IMR-90 (cell line): ENCODE measurements at regions not wholly inside any gene's neighbourhood (a gene's known extent, or its start where the extent isn't known, plus 50 kb on each side); places are given as distances from the start of the nearest gene placed in this dataset.

Experiments
- ATAC-seq: fragments of 200-7000 bp; cut with Tn5 transposase; 2 replicates; pipeline ENCODE4 v1.9.1; 2020; ENCODE audit warnings: low read depth, mild to moderate bottlenecking, moderate library complexity
- BruUV-seq: library from RNA; stranded (reverse); fragments of 400-500 nt; replicated peaks from 2 replicates; lab custom pipeline; 2021; lab: Mats Ljungman, UMichigan
- CTCF ChIA-PET: fragments of 300-600 bp; formaldehyde crosslinking; extraction: SDS; loops from one replicate; lab custom pipeline; 2021; ENCODE audit warnings: antibody characterized with exemption; lab: Yijun Ruan, JAX
- POLR2A ChIA-PET: fragments of 300-600 bp; sonication (Branson Sonifier 250); formaldehyde crosslinking; loops from one replicate; lab custom pipeline; 2022; ENCODE audit warnings: antibody characterized with exemption; ENCODE audit not compliant: unreplicated experiment; lab: Charles Lee
- DNase-seq: peaks from one replicate; pipeline ENCODE4 v3.0.0; 2013
- H2AFZ ChIP-seq: replicated peaks from 2 replicates; pipeline ENCODE3; 2013; ENCODE audit warnings: low read length, mild to moderate bottlenecking; ENCODE audit not compliant: poor library complexity
- H2AK5ac ChIP-seq: 2 replicates; pipeline ENCODE4 v1.6.1; 2013; ENCODE audit warnings: low read depth, low read length, inconsistent platforms
- H2AK9ac ChIP-seq: replicated peaks from 2 replicates; pipeline ENCODE3; 2013; ENCODE audit warnings: mild to moderate bottlenecking, low read depth, low read length, moderate library complexity; ENCODE audit not compliant: poor library complexity
- H2BK120ac ChIP-seq: 2 replicates; pipeline ENCODE4 v1.6.1; 2013; ENCODE audit warnings: low read depth, low read length, inconsistent platforms
- H2BK15ac ChIP-seq: 3 replicates; pipeline ENCODE4 v1.6.1; 2013; ENCODE audit warnings: low read depth, low read length, inconsistent platforms
- H2BK20ac ChIP-seq: 2 replicates; pipeline ENCODE4 v1.6.1; 2013; ENCODE audit warnings: low read depth, mild to moderate bottlenecking, inconsistent platforms, low read length, moderate library complexity
- H2BK5ac ChIP-seq: 2 replicates; pipeline ENCODE4 v1.6.1; 2013; ENCODE audit warnings: mild to moderate bottlenecking, low read depth, low read length, inconsistent platforms; ENCODE audit not compliant: poor library complexity, severe bottlenecking
- H3K14ac ChIP-seq: replicated peaks from 2 replicates; pipeline ENCODE4 v1.6.1; 2013; ENCODE audit warnings: low read depth, low read length, inconsistent platforms
- H3K18ac ChIP-seq: 2 replicates; pipeline ENCODE4 v1.6.1; 2013; ENCODE audit warnings: low read depth, low read length, control low read depth
- H3K23ac ChIP-seq: 2 replicates; pipeline ENCODE4 v1.6.1; 2013; ENCODE audit warnings: low read depth, low read length, inconsistent platforms
- H3K27ac ChIP-seq: 2 replicates; pipeline ENCODE4 v1.5.1; 2013; ENCODE audit warnings: mild to moderate bottlenecking, control low read depth, low read length; ENCODE audit not compliant: insufficient read depth
- H3K27me3 ChIP-seq: 2 replicates; pipeline ENCODE4 v1.6.1; 2013; ENCODE audit warnings: low read length; ENCODE audit not compliant: control insufficient read depth, insufficient read depth
- H3K36me3 ChIP-seq: 2 replicates; pipeline ENCODE4 v1.6.1; 2013; ENCODE audit warnings: low read length, mixed read lengths; ENCODE audit not compliant: control insufficient read depth, insufficient read depth
- H3K4ac ChIP-seq: 2 replicates; pipeline ENCODE4 v1.6.1; 2013; ENCODE audit warnings: low read depth, low read length, inconsistent platforms
- H3K4me1 ChIP-seq: 2 replicates; pipeline ENCODE4 v1.6.1; 2013; ENCODE audit warnings: low read length, mixed read lengths; ENCODE audit not compliant: control insufficient read depth, insufficient read depth
- H3K4me2 ChIP-seq: 2 replicates; pipeline ENCODE4 v1.6.1; 2013; ENCODE audit warnings: low read depth, mild to moderate bottlenecking, control low read depth, low read length, moderate library complexity
- H3K4me3 ChIP-seq: 2 replicates; pipeline ENCODE4 v1.5.1; 2013; ENCODE audit warnings: low read depth, mild to moderate bottlenecking, control low read depth, low read length, moderate library complexity; ENCODE audit not compliant: insufficient read depth
- H3K56ac ChIP-seq: 2 replicates; pipeline ENCODE4 v1.6.1; 2013; ENCODE audit warnings: low read length, inconsistent platforms; ENCODE audit not compliant: insufficient read depth; ENCODE audit errors: extremely low read depth
- H3K79me1 ChIP-seq, 2 experiments: 2 replicates each; pipeline ENCODE4 v1.6.1; 2013; ENCODE audit warnings: low read length in 2 of 2, inconsistent platforms in 1 of 2, low read depth in 1 of 2
- H3K9ac ChIP-seq: 2 replicates; pipeline ENCODE4 v1.6.1; 2013; ENCODE audit warnings: low read depth, low read length, control low read depth
- H3K9me1 ChIP-seq: 2 replicates; pipeline ENCODE4 v1.6.1; 2013; ENCODE audit warnings: low read length, inconsistent platforms; ENCODE audit not compliant: insufficient read depth
- H3K9me3 ChIP-seq: 2 replicates; pipeline ENCODE4 v1.6.1; 2013; ENCODE audit warnings: low read length; ENCODE audit not compliant: control insufficient read depth, insufficient read depth
- H4K20me1 ChIP-seq: 2 replicates; pipeline ENCODE4 v1.6.1; 2013; ENCODE audit warnings: low read length, inconsistent platforms; ENCODE audit not compliant: insufficient read depth
- H4K5ac ChIP-seq: 2 replicates; pipeline ENCODE4 v1.6.1; 2013; ENCODE audit warnings: mild to moderate bottlenecking, low read depth, low read length, control low read depth
- H4K8ac ChIP-seq, 2 experiments: 2 replicates each; pipeline ENCODE4 v1.6.1; 2013; ENCODE audit warnings: low read depth in 2 of 2, low read length in 2 of 2, control low read depth in 1 of 2, inconsistent platforms in 1 of 2
- H4K91ac ChIP-seq: 2 replicates; pipeline ENCODE4 v1.6.1; 2013; ENCODE audit warnings: low read depth, low read length, inconsistent platforms; ENCODE audit not compliant: insufficient read depth
- BHLHE40 ChIP-seq: fragments of 150-350 bp; IDR thresholded peaks from 2 replicates; pipeline ENCODE4 v1.6.1; 2016; ENCODE audit warnings: mild to moderate bottlenecking, low read depth, low read length
- CEBPB ChIP-seq: IDR thresholded peaks from 2 replicates; pipeline ENCODE4 v1.6.1; 2012; ENCODE audit warnings: low read depth, low read length, improper control_type of control experiment
- CHD1 ChIP-seq: IDR thresholded peaks from 2 replicates; pipeline ENCODE4 v1.6.1; 2012; ENCODE audit warnings: low read depth, low read length, improper control_type of control experiment
- FOS ChIP-seq: fragments of 150-350 bp; IDR thresholded peaks from 2 replicates; pipeline ENCODE4 v1.6.1; 2016; ENCODE audit warnings: low read depth, low read length
- MAFK ChIP-seq: IDR thresholded peaks from 2 replicates; pipeline ENCODE4 v1.6.1; 2012; ENCODE audit warnings: low read depth, low read length, improper control_type of control experiment
- MAZ ChIP-seq: IDR thresholded peaks from 2 replicates; pipeline ENCODE4 v1.6.1; 2012; ENCODE audit warnings: low read depth, mild to moderate bottlenecking, low read length, improper control_type of control experiment, moderate library complexity, borderline replicate concordance
- MXI1 ChIP-seq: IDR thresholded peaks from 2 replicates; pipeline ENCODE4 v1.6.1; 2012; ENCODE audit warnings: low read depth, mild to moderate bottlenecking, low read length, moderate library complexity, borderline replicate concordance
- NFE2L2 ChIP-seq: fragments of 150-350 bp; IDR thresholded peaks from 2 replicates; pipeline ENCODE4 v1.6.1; 2016; ENCODE audit warnings: low read depth, mild to moderate bottlenecking, low read length
- POLR2A ChIP-seq: IDR thresholded peaks from 2 replicates; pipeline ENCODE4 v1.6.1; 2012; ENCODE audit warnings: mild to moderate bottlenecking, low read depth, low read length
- RAD21 ChIP-seq: IDR thresholded peaks from 2 replicates; pipeline ENCODE4 v1.6.1; 2012; ENCODE audit warnings: low read length, improper control_type of control experiment
- RCOR1 ChIP-seq: IDR thresholded peaks from 2 replicates; pipeline ENCODE4 v1.6.1; 2012; ENCODE audit warnings: mild to moderate bottlenecking, low read length, improper control_type of control experiment; ENCODE audit not compliant: insufficient replicate concordance
- RFX5 ChIP-seq: IDR thresholded peaks from 2 replicates; pipeline ENCODE4 v1.8.0; 2012; ENCODE audit warnings: low read depth, mild to moderate bottlenecking, low read length, moderate library complexity
- SMC3 ChIP-seq: fragments of 150-350 bp; IDR thresholded peaks from 2 replicates; pipeline ENCODE4 v1.6.1; 2016; ENCODE audit warnings: low read depth, mild to moderate bottlenecking, antibody characterized with exemption, low read length, moderate library complexity
- WGBS, 2 experiments: methylation state at CpG; one replicate each; pipeline versions ENCODE4 v1.1.5 to v1.1.7; 2013; ENCODE audit warnings: missing lambda C conversion rate in 2 of 2; ENCODE audit not compliant: insufficient read length in 1 of 2; ENCODE audit errors: extremely low coverage in 2 of 2; 5-methylcytosine and 5-hydroxymethylcytosine counted together
- dilution Hi-C: fragments of 300-500 bp; cut with HindIII; formaldehyde crosslinking; loops from one replicate; pipeline ENCODE4 v1.14.3; 2018; ENCODE audit warnings: low sequenced_read_pairs; ENCODE audit not compliant: unreplicated experiment
- in situ Hi-C: fragments of 300-500 bp; cut with MboI; formaldehyde crosslinking; loops from 3 replicates; pipeline ENCODE4 v1.14.3; 2019; ENCODE audit warnings: low sequenced_read_pairs, inconsistent platforms, mixed read lengths
- intact Hi-C: fragments of 100-400 bp; cut with micrococcal nuclease; formaldehyde crosslinking; loops from 2 replicates; pipeline ENCODE4 v1.10.0; 2022
- TF ChIP-seq, protein P1 (sequence below): conservative IDR thresholded peaks from 2 replicates; pipeline ENCODE4 v1.5.1; 2012; ENCODE audit warnings: mild to moderate bottlenecking, low read depth, low read length, improper control_type of control experiment
- TF ChIP-seq, protein P2 (sequence below): fragments of 150-350 bp; IDR thresholded peaks from 2 replicates; pipeline ENCODE4 v1.6.1; 2016; ENCODE audit warnings: low read depth, mild to moderate bottlenecking, low read length, moderate library complexity, borderline replicate concordance
- TF ChIP-seq, protein P3 (sequence below): fragments of 150-350 bp; IDR thresholded peaks from 2 replicates; pipeline ENCODE4 v1.6.1; 2017; ENCODE audit warnings: mild to moderate bottlenecking, antibody characterized with exemption, low read length, low read depth

DNA sequence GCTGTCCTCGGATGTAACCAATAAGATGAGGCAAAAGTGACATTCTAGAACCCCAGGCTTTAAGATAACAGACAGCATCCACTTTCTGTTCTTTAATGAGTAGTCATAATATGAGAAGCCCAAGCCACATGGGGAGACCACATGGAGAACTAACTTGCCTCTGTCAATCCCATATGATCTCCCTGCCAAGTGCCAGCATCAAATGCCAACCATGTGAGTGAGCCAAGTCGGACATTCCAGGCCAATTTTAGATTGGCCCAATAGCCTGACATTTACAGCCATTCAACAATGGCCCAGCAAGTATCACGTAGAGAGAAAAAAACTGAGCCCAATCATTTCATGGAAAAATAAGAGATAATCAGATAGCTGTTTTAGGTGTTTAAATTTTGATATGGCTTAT, 2048.3 kb upstream of the RAG2 start:
- no peaks in the 10 kb centered on the region for H3K4me1 ChIP-seq
- H3K4ac ChIP-seq: no peak overlapping the region
- H4K8ac ChIP-seq: no peak overlapping the region
- H3K23ac ChIP-seq: no peak overlapping the region
- H2BK120ac ChIP-seq: no peak overlapping the region
- no peaks in the 10 kb centered on the region for H3K79me1 ChIP-seq
- H2BK15ac ChIP-seq: no peak overlapping the region
- no peak overlapping the region for H3K56ac ChIP-seq
- ATAC-seq (no peak), DNase-seq (no peak)
- no peak overlapping the region for H3K18ac ChIP-seq
- H4K5ac ChIP-seq: no peak overlapping the region
- TF ChIP-seq CEBPB (no peak), CHD1 (no peak), RCOR1 (no peak), SMC3 (no peak), MAFK (no peak), RAD21 (no peak), NFE2L2 (no peak), POLR2A (no peak), MAZ (no peak), MXI1 (no peak), FOS (no peak), BHLHE40 (no peak), RFX5 (no peak)
- TF ChIP-seq, protein P1, sequence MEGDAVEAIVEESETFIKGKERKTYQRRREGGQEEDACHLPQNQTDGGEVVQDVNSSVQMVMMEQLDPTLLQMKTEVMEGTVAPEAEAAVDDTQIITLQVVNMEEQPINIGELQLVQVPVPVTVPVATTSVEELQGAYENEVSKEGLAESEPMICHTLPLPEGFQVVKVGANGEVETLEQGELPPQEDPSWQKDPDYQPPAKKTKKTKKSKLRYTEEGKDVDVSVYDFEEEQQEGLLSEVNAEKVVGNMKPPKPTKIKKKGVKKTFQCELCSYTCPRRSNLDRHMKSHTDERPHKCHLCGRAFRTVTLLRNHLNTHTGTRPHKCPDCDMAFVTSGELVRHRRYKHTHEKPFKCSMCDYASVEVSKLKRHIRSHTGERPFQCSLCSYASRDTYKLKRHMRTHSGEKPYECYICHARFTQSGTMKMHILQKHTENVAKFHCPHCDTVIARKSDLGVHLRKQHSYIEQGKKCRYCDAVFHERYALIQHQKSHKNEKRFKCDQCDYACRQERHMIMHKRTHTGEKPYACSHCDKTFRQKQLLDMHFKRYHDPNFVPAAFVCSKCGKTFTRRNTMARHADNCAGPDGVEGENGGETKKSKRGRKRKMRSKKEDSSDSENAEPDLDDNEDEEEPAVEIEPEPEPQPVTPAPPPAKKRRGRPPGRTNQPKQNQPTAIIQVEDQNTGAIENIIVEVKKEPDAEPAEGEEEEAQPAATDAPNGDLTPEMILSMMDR: no peak
- TF ChIP-seq, protein P2, sequence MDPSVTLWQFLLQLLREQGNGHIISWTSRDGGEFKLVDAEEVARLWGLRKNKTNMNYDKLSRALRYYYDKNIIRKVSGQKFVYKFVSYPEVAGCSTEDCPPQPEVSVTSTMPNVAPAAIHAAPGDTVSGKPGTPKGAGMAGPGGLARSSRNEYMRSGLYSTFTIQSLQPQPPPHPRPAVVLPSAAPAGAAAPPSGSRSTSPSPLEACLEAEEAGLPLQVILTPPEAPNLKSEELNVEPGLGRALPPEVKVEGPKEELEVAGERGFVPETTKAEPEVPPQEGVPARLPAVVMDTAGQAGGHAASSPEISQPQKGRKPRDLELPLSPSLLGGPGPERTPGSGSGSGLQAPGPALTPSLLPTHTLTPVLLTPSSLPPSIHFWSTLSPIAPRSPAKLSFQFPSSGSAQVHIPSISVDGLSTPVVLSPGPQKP: no peak
- TF ChIP-seq, protein P3, sequence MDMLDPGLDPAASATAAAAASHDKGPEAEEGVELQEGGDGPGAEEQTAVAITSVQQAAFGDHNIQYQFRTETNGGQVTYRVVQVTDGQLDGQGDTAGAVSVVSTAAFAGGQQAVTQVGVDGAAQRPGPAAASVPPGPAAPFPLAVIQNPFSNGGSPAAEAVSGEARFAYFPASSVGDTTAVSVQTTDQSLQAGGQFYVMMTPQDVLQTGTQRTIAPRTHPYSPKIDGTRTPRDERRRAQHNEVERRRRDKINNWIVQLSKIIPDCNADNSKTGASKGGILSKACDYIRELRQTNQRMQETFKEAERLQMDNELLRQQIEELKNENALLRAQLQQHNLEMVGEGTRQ: no peak
- in situ Hi-C loops: no loop called here
- no peak overlapping the region for H3K27ac ChIP-seq
- H2BK5ac ChIP-seq: no peak overlapping the region
- no peak overlapping the region for H3K9ac ChIP-seq
- no peaks in the 10 kb centered on the region for H3K36me3 ChIP-seq
- H2BK20ac ChIP-seq: no peak overlapping the region
- no peaks in the 10 kb centered on the region for H4K20me1 ChIP-seq
- no peak overlapping the region for H2AK9ac ChIP-seq
- H3K14ac ChIP-seq: no peak overlapping the region
- CTCF ChIA-PET: no interaction called here
- no CpG with 5 or more reads among the region's 3 CpGs for WGBS, 2 experiments
- H3K4me2 ChIP-seq: no peak overlapping the region
- no peak overlapping the region for H2AK5ac ChIP-seq
- no TSS peak for BruUV-seq
- H2AFZ ChIP-seq: no peak overlapping the region
- H3K9me3 ChIP-seq: peaks cover 10% of the 10 kb centered on the region
- H3K27me3 ChIP-seq: no peaks in the 10 kb centered on the region
- H4K91ac ChIP-seq: no peak overlapping the region
- intact Hi-C loops: no loop called here
- POLR2A ChIA-PET: no interaction called here
- H3K9me1 ChIP-seq: no peaks in the 10 kb centered on the region
- dilution Hi-C loops: no loop called here
- H3K4me3 ChIP-seq: no peak overlapping the region
